ENCODE measurements at regions not wholly inside any gene's neighbourhood (a gene's known extent, or its start where the extent isn't known, plus 50 kb on each side); places are given as distances from the start of the nearest gene placed in this dataset.

- CTCF ChIA-PET, result no interaction called here
- in situ Hi-C loops (cut with MboI), result no loop called here
- no peaks in the 10 kb centered on the region for H3K79me2 ChIP-seq (ENCODE audit: control insufficient read depth, insufficient read depth, low read length)
Observed at GRCh38 chr2:234751275-234751973, 200.4 kb upstream of the SH3BP4 start.

GRCh38 chr2:234747833-234748559 is 203.8 kb upstream of the SH3BP4 start:
- no peak for DNase-seq (ENCODE audit: low read depth, low spot score)
- ChIA-PET CTCF (no interaction called here), SMC1A (ENCODE audit: uncharacterized antibody, unreplicated experiment) (no interaction called here), RAD21 (ENCODE audit: unreplicated experiment) (no interaction called here), POLR2A (no interaction called here)
- no peaks in the 10 kb centered on the region for H3K27me3 ChIP-seq (replicated peaks in 1 of 2; ENCODE audit: control insufficient read depth in 2 of 2, insufficient read depth in 2 of 2, low read length in 1 of 2)
- BruUV-seq (replicated peaks), result no TSS peak
- no peak overlapping the region for H2AFZ ChIP-seq (ENCODE audit: control insufficient read depth, low read depth, low read length)
- H3K4me3 ChIP-seq, result no peak overlapping the region
- H3K4me1 ChIP-seq (ENCODE audit: control insufficient read depth, insufficient read depth, low read length), result no peaks in the 10 kb centered on the region
- ATAC-seq, result no peak
- in situ Hi-C loops (cut with MboI), result no loop called here
- no peak overlapping the region for H3K9ac ChIP-seq (ENCODE audit: control insufficient read depth, insufficient read depth, low read length)
- no peaks in the 10 kb centered on the region for H4K20me1 ChIP-seq (ENCODE audit: control insufficient read depth, insufficient read depth)
- intact Hi-C loops (cut with micrococcal nuclease; ENCODE audit: unreplicated experiment), result no loop called here
- H3K27ac ChIP-seq (ENCODE audit: control insufficient read depth, insufficient read depth), result no peak overlapping the region
- H3K9me3 ChIP-seq (replicated peaks; ENCODE audit: control insufficient read depth, insufficient read depth, low read length), result no peaks in the 10 kb centered on the region
- no peaks in the 10 kb centered on the region for H3K36me3 ChIP-seq (ENCODE audit: control insufficient read depth in 2 of 2, insufficient read depth in 2 of 2, low read length in 1 of 2)
- 20% methylated on average over 3 of the region's 3 CpGs for WGBS (ENCODE audit: insufficient coverage, insufficient replicate concordance, low lambda C conversion rate, missing lambda C conversion rate)
- H3K79me2 ChIP-seq (ENCODE audit: control insufficient read depth, insufficient read depth, low read length), result no peaks in the 10 kb centered on the region
- no peak overlapping the region for H3K4me2 ChIP-seq (ENCODE audit: control insufficient read depth, insufficient read depth)
- FAIRE-seq, result no peak
- no peak for TF ChIP-seq CBX5 (IDR thresholded peaks at IDR 0.05; ENCODE audit: low read depth)
- TF ChIP-seq MEF2B (IDR thresholded peaks at IDR 0.05; ENCODE audit: partially characterized antibody, poor library complexity, severe bottlenecking), result no peak
- TF ChIP-seq CUX1 (IDR thresholded peaks at IDR 0.05; ENCODE audit: insufficient replicate concordance, low read depth, low read length), result no peak
- no peak for TF ChIP-seq NKRF (conservative IDR thresholded peaks at IDR 0.05)
- TF ChIP-seq USF1 (IDR thresholded peaks at IDR 0.05; ENCODE audit: borderline replicate concordance, extremely low read length, insufficient read depth, low read depth, low read length), result no peak

More at GRCh38 chr2:234751275-234751973, 200.4 kb upstream of the SH3BP4 start:
- Histone ChIP-seq H2AFZ (ENCODE audit: control insufficient read depth, low read depth, low read length) (no peak overlapping the region), H3K4me3 (no peak overlapping the region), H3K9me3 (replicated peaks; ENCODE audit: control insufficient read depth, insufficient read depth, low read length) (no peaks in the 10 kb centered on the region), H3K9ac (ENCODE audit: control insufficient read depth, insufficient read depth, low read length) (no peak overlapping the region), H4K20me1 (ENCODE audit: control insufficient read depth, insufficient read depth) (no peaks in the 10 kb centered on the region), H3K36me3 (ENCODE audit: control insufficient read depth in 2 of 2, insufficient read depth in 2 of 2, low read length in 1 of 2) (no peaks in the 10 kb centered on the region), H3K4me1 (ENCODE audit: control insufficient read depth, insufficient read depth, low read length) (no peaks in the 10 kb centered on the region), H3K27ac (ENCODE audit: control insufficient read depth, insufficient read depth) (no peak overlapping the region), H3K27me3 (replicated peaks in 1 of 2; ENCODE audit: control insufficient read depth in 2 of 2, insufficient read depth in 2 of 2, low read length in 1 of 2) (no peaks in the 10 kb centered on the region), H3K4me2 (ENCODE audit: control insufficient read depth, insufficient read depth) (no peak overlapping the region)
- intact Hi-C loops (cut with micrococcal nuclease; ENCODE audit: unreplicated experiment), result no loop called here
- RAD21 ChIA-PET (ENCODE audit: unreplicated experiment), result no interaction called here
- TF ChIP-seq ZNF274 (IDR thresholded peaks at IDR 0.05; ENCODE audit: insufficient read depth, insufficient read length) (no peak), SUPT20H (IDR thresholded peaks at IDR 0.05; ENCODE audit: borderline replicate concordance, control insufficient read depth, low read depth, low read length) (no peak)
- SMC1A ChIA-PET (ENCODE audit: uncharacterized antibody, unreplicated experiment), result no interaction called here
- POLR2A ChIA-PET, result no interaction called here
- DNase-seq (ENCODE audit: low read depth, low spot score) (no peak), ATAC-seq (no peak), FAIRE-seq (no peak)
- no TSS peak for BruUV-seq (replicated peaks)
- 9% methylated on average over 3 of the region's 3 CpGs for WGBS (ENCODE audit: insufficient coverage, insufficient replicate concordance, low lambda C conversion rate, missing lambda C conversion rate)
